ENCODE measurements at regions not wholly inside any gene's neighbourhood (a gene's known extent, or its start where the extent isn't known, plus 50 kb on each side); places are given as distances from the start of the nearest gene placed in this dataset.
"Not testable (repeated sequence)": the region's sequence is repeated elsewhere in the genome, so short reads cannot be mapped to it uniquely, and the experiment has no call there.

- not testable (repeated sequence) for TF ChIP-seq CTCF (IDR thresholded peaks at IDR 0.05 in 2 of 3, conservative IDR thresholded peaks at IDR 0.05 in 1 of 3; ENCODE audit: insufficient read depth in 2 of 3, low read depth in 1 of 3, low read length in 3 of 3); ZNF124 (CRISPR knock-in tag; IDR thresholded peaks at IDR 0.05); EZH2 (IDR thresholded peaks at IDR 0.05; ENCODE audit: borderline replicate concordance, low read depth, low read length); ARNT (IDR thresholded peaks at IDR 0.05); FOXM1 (IDR thresholded peaks at IDR 0.05; ENCODE audit: low read depth); FOXM1 (CRISPR knock-in tag; IDR thresholded peaks at IDR 0.05; ENCODE audit: low read depth); POLR2AphosphoS5 (IDR thresholded peaks at IDR 0.05; ENCODE audit: control insufficient read depth, insufficient read depth, low read depth, low read length); ZNF232 (CRISPR knock-in tag; IDR thresholded peaks at IDR 0.05); BHLHE40 (IDR thresholded peaks at IDR 0.05; ENCODE audit: low read length); BRCA1 (IDR thresholded peaks at IDR 0.05); BRCA1 (CRISPR knock-in tag; IDR thresholded peaks at IDR 0.05); STAT5B (CRISPR knock-in tag; IDR thresholded peaks at IDR 0.05); NBN (IDR thresholded peaks at IDR 0.05; ENCODE audit: low read depth)
- TF ChIP-seq, protein P1, sequence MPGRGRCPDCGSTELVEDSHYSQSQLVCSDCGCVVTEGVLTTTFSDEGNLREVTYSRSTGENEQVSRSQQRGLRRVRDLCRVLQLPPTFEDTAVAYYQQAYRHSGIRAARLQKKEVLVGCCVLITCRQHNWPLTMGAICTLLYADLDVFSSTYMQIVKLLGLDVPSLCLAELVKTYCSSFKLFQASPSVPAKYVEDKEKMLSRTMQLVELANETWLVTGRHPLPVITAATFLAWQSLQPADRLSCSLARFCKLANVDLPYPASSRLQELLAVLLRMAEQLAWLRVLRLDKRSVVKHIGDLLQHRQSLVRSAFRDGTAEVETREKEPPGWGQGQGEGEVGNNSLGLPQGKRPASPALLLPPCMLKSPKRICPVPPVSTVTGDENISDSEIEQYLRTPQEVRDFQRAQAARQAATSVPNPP (IDR thresholded peaks at IDR 0.05; ENCODE audit: borderline replicate concordance, insufficient read depth, insufficient read length) = not testable (repeated sequence)
Observed at GRCh38 chr4:3935406-3935805, 169.2 kb downstream of the ADRA2C start.

Data from K562 (cell line).